ENCODE measurements at regions not wholly inside any gene's neighbourhood (a gene's known extent, or its start where the extent isn't known, plus 50 kb on each side); places are given as distances from the start of the nearest gene placed in this dataset.

- TF ChIP-seq EZH2 (IDR thresholded peaks at IDR 0.05; ENCODE audit: borderline replicate concordance, low read length) (no peak), CTCF (conservative IDR thresholded peaks at IDR 0.05 in 1 of 2, IDR thresholded peaks at IDR 0.05 in 1 of 2; ENCODE audit: extremely low read depth in 1 of 2, insufficient read depth in 1 of 2, low read depth in 1 of 2, low read length in 2 of 2) (no peak)
These were observed 283.3 kb upstream of the THSD7B start for GRCh38 chr2:136482006-136482405.

Data from mammary epithelial cell (primary cell).